ENCODE measurements at regions not wholly inside any gene's neighbourhood (a gene's known extent, or its start where the extent isn't known, plus 50 kb on each side); places are given as distances from the start of the nearest gene placed in this dataset.

DNA sequence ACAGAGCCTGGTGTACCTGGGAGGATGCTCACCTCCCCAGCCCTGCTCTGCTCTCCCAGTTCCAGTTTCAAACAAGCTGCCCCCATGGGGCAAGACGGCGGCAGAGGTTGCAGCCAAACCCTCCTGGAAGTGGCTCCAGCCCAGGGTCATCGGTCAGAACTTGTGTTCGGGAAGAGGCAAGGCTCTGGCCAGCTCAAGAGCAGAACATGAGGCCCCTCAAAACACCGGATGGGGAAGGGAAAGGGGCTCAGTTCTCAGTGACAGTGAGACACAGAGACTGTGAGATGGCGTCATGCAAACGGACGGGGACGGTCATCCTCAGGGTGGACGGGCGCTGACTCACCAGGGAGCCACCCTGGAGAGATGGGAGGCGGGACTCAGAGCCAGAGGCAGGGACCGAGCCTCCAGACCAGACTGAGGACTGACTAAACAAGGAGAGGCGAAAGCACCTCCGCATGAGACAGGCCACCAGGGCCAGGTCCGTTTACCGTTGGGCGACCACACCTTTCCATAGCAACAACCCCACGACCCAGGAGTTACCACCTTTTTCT, 63.9 kb upstream of the GALNT9 start:
- H2AFZ ChIP-seq (ENCODE audit: low read depth, low read length), result no peak overlapping the region
- no peak overlapping the region for H3K4me3 ChIP-seq (ENCODE audit: low read length)
- no peaks in the 10 kb centered on the region for H3K27me3 ChIP-seq (ENCODE audit: low read depth, low read length)
- H4K20me1 ChIP-seq (ENCODE audit: insufficient read depth, low read length), result no peaks in the 10 kb centered on the region
- H3K36me3 ChIP-seq (replicated peaks; ENCODE audit: low read depth, low read length), result no peaks in the 10 kb centered on the region
- H3K9ac ChIP-seq (ENCODE audit: low read length), result no peak overlapping the region
- no peaks in the 10 kb centered on the region for H3K9me3 ChIP-seq (ENCODE audit: insufficient read depth, low read length)
- H3K4me2 ChIP-seq (ENCODE audit: low read length), result no peak overlapping the region
- H3K27ac ChIP-seq (ENCODE audit: low read length), result no peak overlapping the region
- H3K4me1 ChIP-seq (ENCODE audit: low read length), result no peaks in the 10 kb centered on the region
- no peaks in the 10 kb centered on the region for H3K79me2 ChIP-seq (ENCODE audit: low read length)
- TF ChIP-seq EZH2phosphoT487 (IDR thresholded peaks at IDR 0.05; ENCODE audit: low read depth), result no peak
- TF ChIP-seq, protein P1, sequence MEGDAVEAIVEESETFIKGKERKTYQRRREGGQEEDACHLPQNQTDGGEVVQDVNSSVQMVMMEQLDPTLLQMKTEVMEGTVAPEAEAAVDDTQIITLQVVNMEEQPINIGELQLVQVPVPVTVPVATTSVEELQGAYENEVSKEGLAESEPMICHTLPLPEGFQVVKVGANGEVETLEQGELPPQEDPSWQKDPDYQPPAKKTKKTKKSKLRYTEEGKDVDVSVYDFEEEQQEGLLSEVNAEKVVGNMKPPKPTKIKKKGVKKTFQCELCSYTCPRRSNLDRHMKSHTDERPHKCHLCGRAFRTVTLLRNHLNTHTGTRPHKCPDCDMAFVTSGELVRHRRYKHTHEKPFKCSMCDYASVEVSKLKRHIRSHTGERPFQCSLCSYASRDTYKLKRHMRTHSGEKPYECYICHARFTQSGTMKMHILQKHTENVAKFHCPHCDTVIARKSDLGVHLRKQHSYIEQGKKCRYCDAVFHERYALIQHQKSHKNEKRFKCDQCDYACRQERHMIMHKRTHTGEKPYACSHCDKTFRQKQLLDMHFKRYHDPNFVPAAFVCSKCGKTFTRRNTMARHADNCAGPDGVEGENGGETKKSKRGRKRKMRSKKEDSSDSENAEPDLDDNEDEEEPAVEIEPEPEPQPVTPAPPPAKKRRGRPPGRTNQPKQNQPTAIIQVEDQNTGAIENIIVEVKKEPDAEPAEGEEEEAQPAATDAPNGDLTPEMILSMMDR (IDR thresholded peaks at IDR 0.05; ENCODE audit: low read depth, low read length), result no peak

DNA sequence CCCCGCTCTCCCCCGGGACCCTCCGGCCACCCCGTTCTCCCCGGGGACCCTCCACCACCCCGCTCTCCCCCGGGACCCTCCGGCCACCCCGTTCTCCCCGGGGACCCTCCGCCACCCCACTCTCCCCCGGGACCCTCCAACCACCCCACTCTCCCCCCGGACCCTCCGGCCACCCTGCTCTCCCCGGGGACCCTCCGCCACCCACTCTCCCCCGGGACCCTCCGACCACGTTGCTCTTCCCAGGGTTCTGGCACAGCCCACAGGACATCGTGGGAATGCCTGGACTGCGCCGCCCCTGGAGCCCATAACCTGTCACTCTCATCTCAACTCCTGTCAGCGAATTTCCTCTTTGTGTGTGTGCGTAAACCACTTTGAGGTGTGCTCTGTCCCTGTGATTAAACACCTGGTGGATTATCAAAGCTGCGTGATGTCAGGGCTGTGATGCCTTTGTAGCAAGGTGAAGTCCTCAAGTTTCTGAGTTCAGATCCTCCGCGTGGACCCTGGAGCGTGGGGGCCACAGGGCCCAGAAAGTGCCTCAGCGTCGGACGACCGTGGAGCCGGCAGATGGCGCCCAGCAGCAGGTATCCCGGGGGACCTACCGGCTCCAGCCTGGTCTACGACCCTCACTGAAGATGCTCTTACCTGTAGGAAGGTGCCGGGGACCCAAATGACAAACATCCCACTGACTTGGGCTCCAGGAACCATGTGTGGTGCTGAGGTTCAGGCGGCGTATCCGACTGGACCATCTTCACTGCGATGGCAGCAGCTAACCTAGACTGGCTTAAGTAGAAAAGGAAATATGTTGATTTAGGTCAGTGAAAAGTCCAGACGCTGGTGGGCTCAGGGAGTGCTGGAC, 63.2 kb upstream of the GALNT9 start:
- H3K27me3 ChIP-seq (ENCODE audit: low read depth, low read length), result no peaks in the 10 kb centered on the region

DNA sequence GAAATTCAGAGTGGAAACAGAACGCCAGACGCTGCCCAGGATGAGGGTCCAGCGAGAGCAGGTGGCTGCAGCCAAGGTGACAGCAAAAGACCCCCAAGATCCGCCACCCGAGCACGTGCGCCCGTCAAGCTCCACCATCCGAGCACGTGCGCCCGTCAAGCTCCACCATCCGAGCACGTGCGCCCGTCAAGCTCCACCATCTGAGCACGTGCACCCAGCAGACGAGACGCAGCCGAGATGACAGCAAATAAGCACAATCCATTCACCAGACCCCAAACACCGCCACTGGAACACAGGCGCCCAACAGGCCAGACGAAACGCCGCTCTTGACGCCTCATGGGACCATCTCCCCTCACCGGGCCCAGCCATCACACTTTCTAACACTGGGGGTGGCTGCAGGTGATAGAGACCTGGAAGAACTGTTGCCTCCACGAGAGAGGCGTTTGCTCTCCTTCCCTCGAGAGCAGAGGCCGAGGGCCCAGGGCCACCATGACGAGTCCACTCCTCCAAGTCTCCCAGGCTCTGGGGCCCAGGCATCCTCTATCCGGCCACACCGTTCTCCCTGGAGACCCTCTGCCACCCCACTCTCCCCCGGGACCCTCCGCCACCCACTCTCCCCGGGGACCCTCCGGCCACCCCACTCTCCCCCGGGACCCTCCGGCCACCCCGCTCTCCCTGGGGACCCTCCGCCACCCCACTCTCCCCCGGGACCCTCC, 62.1 kb upstream of the GALNT9 start:
- no peak overlapping the region for H3K4me2 ChIP-seq (ENCODE audit: low read length)
- no peaks in the 10 kb centered on the region for H4K20me1 ChIP-seq (ENCODE audit: insufficient read depth, low read length)
- no peak overlapping the region for H3K27ac ChIP-seq (ENCODE audit: low read length)
- no peaks in the 10 kb centered on the region for H3K79me2 ChIP-seq (ENCODE audit: low read length)
- H2AFZ ChIP-seq (ENCODE audit: low read depth, low read length), result no peak overlapping the region
- H3K27me3 ChIP-seq (ENCODE audit: low read depth, low read length), result no peaks in the 10 kb centered on the region
- H3K4me3 ChIP-seq (ENCODE audit: low read length), result no peak overlapping the region
- no peaks in the 10 kb centered on the region for H3K4me1 ChIP-seq (ENCODE audit: low read length)
- no peaks in the 10 kb centered on the region for H3K9me3 ChIP-seq (ENCODE audit: insufficient read depth, low read length)
- TF ChIP-seq, protein P1 (IDR thresholded peaks at IDR 0.05; ENCODE audit: low read depth, low read length), result no peak
- no peak for TF ChIP-seq EZH2phosphoT487 (IDR thresholded peaks at IDR 0.05; ENCODE audit: low read depth)
- H3K9ac ChIP-seq (ENCODE audit: low read length), result no peak overlapping the region
- no peaks in the 10 kb centered on the region for H3K36me3 ChIP-seq (replicated peaks; ENCODE audit: low read depth, low read length)

More for the DNA sequence above, 63.2 kb upstream of the GALNT9 start:
- H3K36me3 ChIP-seq (replicated peaks; ENCODE audit: low read depth, low read length), result no peaks in the 10 kb centered on the region
- H3K27ac ChIP-seq (ENCODE audit: low read length), result no peak overlapping the region
- TF ChIP-seq EZH2phosphoT487 (IDR thresholded peaks at IDR 0.05; ENCODE audit: low read depth), result no peak
- TF ChIP-seq, protein P1 (IDR thresholded peaks at IDR 0.05; ENCODE audit: low read depth, low read length), result no peak
- no peak overlapping the region for H3K9ac ChIP-seq (ENCODE audit: low read length)
- H3K4me3 ChIP-seq (ENCODE audit: low read length), result no peak overlapping the region
- H3K79me2 ChIP-seq (ENCODE audit: low read length), result no peaks in the 10 kb centered on the region
- no peaks in the 10 kb centered on the region for H3K4me1 ChIP-seq (ENCODE audit: low read length)
- H3K4me2 ChIP-seq (ENCODE audit: low read length), result no peak overlapping the region
- H4K20me1 ChIP-seq (ENCODE audit: insufficient read depth, low read length), result no peaks in the 10 kb centered on the region
- no peaks in the 10 kb centered on the region for H3K9me3 ChIP-seq (ENCODE audit: insufficient read depth, low read length)
- H2AFZ ChIP-seq (ENCODE audit: low read depth, low read length), result no peak overlapping the region
